ENCODE measurements at regions not wholly inside any gene's neighbourhood (a gene's known extent, or its start where the extent isn't known, plus 50 kb on each side); places are given as distances from the start of the nearest gene placed in this dataset.
A peak's percentile ranks its signal among the peaks of the same experiment; 100 is the strongest.

DNA sequence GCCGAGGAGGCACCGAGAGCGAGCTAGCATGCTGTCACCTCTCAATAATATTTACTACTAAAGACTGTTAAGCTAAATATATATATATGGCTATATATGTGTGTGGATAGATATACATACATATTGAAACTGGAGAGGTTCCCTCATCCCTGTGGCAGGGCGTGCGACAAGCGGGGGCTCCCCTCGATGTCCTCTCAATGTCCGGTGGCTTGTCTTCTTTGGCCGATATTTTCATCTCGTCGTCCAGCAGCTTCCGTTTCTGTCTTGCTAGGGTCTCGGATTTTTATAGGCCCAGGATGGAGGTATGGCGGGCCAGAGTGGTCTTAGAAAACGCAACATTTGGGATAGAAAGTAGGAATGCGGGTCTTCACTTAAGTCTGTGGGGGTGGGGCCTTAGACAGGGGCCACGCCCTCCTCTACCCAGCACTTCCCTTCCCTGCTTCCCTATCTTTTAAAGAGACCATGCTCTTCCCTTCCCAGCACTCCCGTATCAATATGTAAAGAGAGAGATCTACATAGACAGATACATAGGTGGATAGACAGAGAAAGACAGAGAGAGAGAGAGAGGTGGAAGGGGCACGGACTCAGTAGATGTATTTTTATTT is 866.8 kb downstream of the DSC3 start:
- Histone ChIP-seq H3K27me3 (no peaks in the 10 kb centered on the region), H3K27ac (no peak overlapping the region), H3K9me3 (no peaks in the 10 kb centered on the region), H3K36me3 (no peaks in the 10 kb centered on the region), H3K4me3 (no peak overlapping the region), H3K4me1 (no peaks in the 10 kb centered on the region)
- WGBS: 96% methylated on average over 19 of the region's 19 CpGs
- DNase-seq (ENCODE audit: low spot score in 2 of 2): no peak
- TF ChIP-seq CTCF (IDR thresholded peaks at IDR 0.05): no peak
- TF ChIP-seq POLR2AphosphoS5 (IDR thresholded peaks at IDR 0.05): no peak
- no peak for TF ChIP-seq POLR2A (IDR thresholded peaks at IDR 0.05)
- no peak for TF ChIP-seq EP300 (IDR thresholded peaks at IDR 0.05)

DNA sequence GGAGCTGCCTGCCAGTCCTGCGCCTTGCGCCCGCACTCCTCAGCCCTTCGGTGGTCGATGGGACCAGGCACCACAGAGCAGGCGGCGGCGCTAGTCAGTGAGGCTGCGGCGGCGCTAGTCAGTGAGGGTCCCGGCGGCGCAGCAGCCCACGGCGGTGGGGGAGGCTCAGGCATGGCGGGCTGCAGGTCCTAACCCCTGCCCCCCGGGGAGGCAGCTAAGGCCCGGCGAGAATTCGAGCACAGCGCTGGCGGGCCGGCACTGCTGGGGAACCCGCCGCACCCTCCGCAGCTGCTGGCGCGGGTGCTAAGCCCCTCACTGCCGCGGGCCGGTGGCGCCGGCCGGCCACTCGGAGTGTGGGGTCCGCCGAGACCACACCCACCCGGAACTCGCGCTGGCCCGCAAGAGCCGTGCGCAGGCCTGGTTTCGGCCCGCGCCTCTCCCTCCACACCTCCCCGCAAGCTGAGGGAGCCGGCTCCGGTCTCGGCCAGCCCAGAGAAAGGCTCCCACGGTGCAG is 867.4 kb downstream of the DSC3 start:
- no peak overlapping the region for H3K4me3 ChIP-seq
- 100% methylated on average over 12 of the region's 52 CpGs for WGBS
- H3K9me3 ChIP-seq: no peaks in the 10 kb centered on the region
- no peaks in the 10 kb centered on the region for H3K36me3 ChIP-seq
- DNase-seq (ENCODE audit: low spot score in 2 of 2): peak in 1 of 2 donors; percentile 54
- H3K27me3 ChIP-seq: no peaks in the 10 kb centered on the region
- no peaks in the 10 kb centered on the region for H3K4me1 ChIP-seq
- no peak for TF ChIP-seq EP300 (IDR thresholded peaks at IDR 0.05)
- TF ChIP-seq POLR2A (IDR thresholded peaks at IDR 0.05): no peak
- no peak for TF ChIP-seq POLR2AphosphoS5 (IDR thresholded peaks at IDR 0.05)
- TF ChIP-seq CTCF (IDR thresholded peaks at IDR 0.05): no peak
- H3K27ac ChIP-seq: no peak overlapping the region

GRCh38 chr18:30163573-30163972 is 879.0 kb downstream of the DSC3 start:
- Histone ChIP-seq H3K9me3 (no peaks in the 10 kb centered on the region), H3K4me3 (no peak overlapping the region), H3K27ac (no peak overlapping the region), H3K27me3 (no peaks in the 10 kb centered on the region), H3K4me1 (no peaks in the 10 kb centered on the region), H3K36me3 (no peaks in the 10 kb centered on the region)
- no peak for TF ChIP-seq POLR2AphosphoS5 (IDR thresholded peaks at IDR 0.05)
- no peak for TF ChIP-seq CTCF (IDR thresholded peaks at IDR 0.05)
- TF ChIP-seq EP300 (IDR thresholded peaks at IDR 0.05): no peak
- TF ChIP-seq POLR2A (IDR thresholded peaks at IDR 0.05): no peak
- DNase-seq (ENCODE audit: low spot score in 2 of 2): no peak
- 83% methylated on average over 2 of the region's 2 CpGs for WGBS

DNA sequence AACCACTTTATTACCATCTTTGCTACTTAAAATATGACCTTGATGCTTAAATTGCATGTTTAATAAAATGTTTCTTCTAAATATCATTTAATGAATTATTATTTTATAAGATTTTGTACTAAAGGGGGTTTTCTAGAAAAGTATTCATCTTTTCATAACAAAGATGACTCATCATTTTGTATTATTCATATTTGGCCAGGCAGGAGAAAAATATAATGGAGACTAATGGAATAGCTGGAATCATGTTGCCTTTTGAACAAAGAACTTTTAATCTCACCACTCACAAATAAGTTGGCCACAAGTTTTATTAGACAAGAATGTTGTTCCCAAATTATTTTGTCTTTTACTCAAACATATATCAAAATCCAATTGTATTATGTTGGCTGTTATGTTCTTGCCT is 882.4 kb downstream of the DSC3 start:
- no peak for DNase-seq (ENCODE audit: low spot score in 2 of 2)
- Histone ChIP-seq H3K27ac (no peak overlapping the region), H3K4me3 (no peak overlapping the region), H3K27me3 (no peaks in the 10 kb centered on the region), H3K36me3 (no peaks in the 10 kb centered on the region), H3K9me3 (no peaks in the 10 kb centered on the region), H3K4me1 (no peaks in the 10 kb centered on the region)
- TF ChIP-seq CTCF (IDR thresholded peaks at IDR 0.05) (no peak), POLR2AphosphoS5 (IDR thresholded peaks at IDR 0.05) (no peak), POLR2A (IDR thresholded peaks at IDR 0.05) (no peak), EP300 (IDR thresholded peaks at IDR 0.05) (no peak)

DNA sequence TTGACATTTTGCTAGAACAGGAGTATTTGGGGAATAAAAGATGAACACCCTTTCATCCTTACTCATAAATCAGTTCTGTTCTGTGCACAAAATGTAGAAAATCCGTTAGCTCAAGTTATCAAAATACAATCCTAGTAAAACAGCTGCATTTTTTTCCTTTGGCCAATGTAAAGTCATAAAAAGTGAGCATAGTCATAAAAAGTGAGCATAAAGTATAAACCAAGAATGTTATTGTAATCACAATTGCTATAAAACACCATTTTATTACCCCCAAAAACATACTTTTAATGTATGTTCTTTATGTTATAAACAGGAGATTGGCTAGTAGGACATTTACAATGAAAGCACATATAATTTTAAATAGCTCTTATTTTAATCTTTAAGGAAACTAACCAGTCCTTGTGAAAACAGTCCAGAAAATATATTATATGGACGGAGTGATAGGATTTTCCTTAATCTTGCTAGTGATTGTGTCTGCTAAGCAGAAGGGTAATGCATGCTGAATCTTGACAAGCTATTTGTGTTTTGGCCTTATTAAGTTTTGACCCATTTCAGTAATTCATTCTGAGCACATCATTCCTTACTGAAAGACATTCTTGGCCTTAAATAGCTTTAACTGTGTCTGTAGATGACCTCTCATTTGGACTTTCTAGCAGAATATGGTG is 891.8 kb downstream of the DSC3 start:
- H3K27ac ChIP-seq: no peak overlapping the region
- no peaks in the 10 kb centered on the region for H3K36me3 ChIP-seq
- no peak overlapping the region for H3K4me3 ChIP-seq
- WGBS: 48% methylated on average over 2 of the region's 2 CpGs
- no peaks in the 10 kb centered on the region for H3K27me3 ChIP-seq
- H3K4me1 ChIP-seq: no peaks in the 10 kb centered on the region
- no peak for DNase-seq (ENCODE audit: low spot score in 2 of 2)
- no peak for TF ChIP-seq POLR2AphosphoS5 (IDR thresholded peaks at IDR 0.05)
- no peaks in the 10 kb centered on the region for H3K9me3 ChIP-seq
